ENCODE measurements at regions not wholly inside any gene's neighbourhood (a gene's known extent, or its start where the extent isn't known, plus 50 kb on each side); places are given as distances from the start of the nearest gene placed in this dataset.

- no peak for DNase-seq
These were observed 49.6 kb upstream of the RXRA start for GRCh38 chr9:134276453-134277245.
